ENCODE measurements at regions not wholly inside any gene's neighbourhood (a gene's known extent, or its start where the extent isn't known, plus 50 kb on each side); places are given as distances from the start of the nearest gene placed in this dataset.

GRCh38 chr11:81089242-81089641 lies 1644.4 kb downstream of the FAM181B start:
- no peak for TF ChIP-seq CTCF (IDR thresholded peaks at IDR 0.05)
- no peak for TF ChIP-seq TCF7L2 (IDR thresholded peaks at IDR 0.05; ENCODE audit: low read depth, low read length)
- TF ChIP-seq REST (IDR thresholded peaks at IDR 0.05; ENCODE audit: insufficient read depth in 1 of 2, low read depth in 2 of 2, low read length in 1 of 2), result no peak

Measured in Panc1 (cell line).